GM23338 (cell line): ENCODE measurements at regions not wholly inside any gene's neighbourhood (a gene's known extent, or its start where the extent isn't known, plus 50 kb on each side); places are given as distances from the start of the nearest gene placed in this dataset.

Experiments used
- CREB1 ChIP-seq: fragments of 250-450 bp; sonication (Bioruptor Pico); IDR thresholded peaks from 2 replicates; pipeline ENCODE4 v1.5.0; 2020; ENCODE audit warnings: low read depth, mild to moderate bottlenecking, moderate library complexity
- ETS1 ChIP-seq: IDR thresholded peaks from 2 replicates; pipeline ENCODE4 v1.6.1; 2016; ENCODE audit warnings: antibody characterized with exemption
- EZH2 ChIP-seq: fragments of 200-600 bp; sonication (generic); IDR thresholded peaks from one replicate; pipeline ENCODE4 v1.8.0; 2017; ENCODE audit warnings: antibody characterized with exemption, mild to moderate bottlenecking, low read depth; ENCODE audit not compliant: unreplicated experiment
- EZH2phosphoT487 ChIP-seq: fragments of 200-600 bp; sonication (generic); IDR thresholded peaks from one replicate; pipeline ENCODE4 v1.8.1; 2018; ENCODE audit warnings: antibody characterized with exemption; ENCODE audit not compliant: unreplicated experiment
- JUNB ChIP-seq: IDR thresholded peaks from one replicate; pipeline ENCODE4 v1.6.1; 2016; ENCODE audit warnings: antibody characterized with exemption; ENCODE audit not compliant: unreplicated experiment
- NANOG ChIP-seq: IDR thresholded peaks from 2 replicates; pipeline ENCODE4 v1.6.1; 2016; ENCODE audit warnings: antibody characterized with exemption, borderline replicate concordance
- POLR2AphosphoS5 ChIP-seq: IDR thresholded peaks from 2 replicates; pipeline ENCODE4 v1.6.1; 2016; ENCODE audit warnings: antibody characterized with exemption, low read depth
- REST ChIP-seq: IDR thresholded peaks from one replicate; pipeline ENCODE4 v1.6.1; 2018; ENCODE audit warnings: antibody characterized with exemption; ENCODE audit not compliant: unreplicated experiment
- STAT1 ChIP-seq: IDR thresholded peaks from one replicate; pipeline ENCODE4 v1.6.1; 2016; ENCODE audit warnings: antibody characterized with exemption; ENCODE audit not compliant: unreplicated experiment
- ZNF114 ChIP-seq: fragments of 250-450 bp; sonication (Bioruptor Pico); IDR thresholded peaks from 2 replicates; pipeline ENCODE4 v1.5.0; 2020; ENCODE audit warnings: mild to moderate bottlenecking, moderate library complexity
- ZNF331 ChIP-seq: fragments of 250-450 bp; sonication (Bioruptor Pico); IDR thresholded peaks from 2 replicates; pipeline ENCODE4 v1.5.0; 2020; ENCODE audit warnings: low read depth, mild to moderate bottlenecking, moderate library complexity
- TF ChIP-seq, protein P1 (sequence below), 2 experiments: fragments of 200-600 bp in 1 of 2; sonication (generic) in 1 of 2; conservative IDR thresholded peaks; 2 replicates each; pipeline versions ENCODE4 v1.5.1 to v1.6.1; 2016 to 2017; ENCODE audit warnings: antibody characterized with exemption in 2 of 2, low read depth in 2 of 2, mild to moderate bottlenecking in 2 of 2, moderate library complexity in 1 of 2
- TF ChIP-seq, protein P2 (sequence below): fragments of 250-450 bp; sonication (Bioruptor Pico); IDR thresholded peaks from 2 replicates; pipeline ENCODE4 v1.5.0; 2020; ENCODE audit warnings: mild to moderate bottlenecking, moderate library complexity

GRCh38 chr16:86401126-86401525 is 109.2 kb upstream of the FOXF1 start:
- TF ChIP-seq EZH2, result no peak
- no peak for TF ChIP-seq POLR2AphosphoS5
- TF ChIP-seq, protein P1, sequence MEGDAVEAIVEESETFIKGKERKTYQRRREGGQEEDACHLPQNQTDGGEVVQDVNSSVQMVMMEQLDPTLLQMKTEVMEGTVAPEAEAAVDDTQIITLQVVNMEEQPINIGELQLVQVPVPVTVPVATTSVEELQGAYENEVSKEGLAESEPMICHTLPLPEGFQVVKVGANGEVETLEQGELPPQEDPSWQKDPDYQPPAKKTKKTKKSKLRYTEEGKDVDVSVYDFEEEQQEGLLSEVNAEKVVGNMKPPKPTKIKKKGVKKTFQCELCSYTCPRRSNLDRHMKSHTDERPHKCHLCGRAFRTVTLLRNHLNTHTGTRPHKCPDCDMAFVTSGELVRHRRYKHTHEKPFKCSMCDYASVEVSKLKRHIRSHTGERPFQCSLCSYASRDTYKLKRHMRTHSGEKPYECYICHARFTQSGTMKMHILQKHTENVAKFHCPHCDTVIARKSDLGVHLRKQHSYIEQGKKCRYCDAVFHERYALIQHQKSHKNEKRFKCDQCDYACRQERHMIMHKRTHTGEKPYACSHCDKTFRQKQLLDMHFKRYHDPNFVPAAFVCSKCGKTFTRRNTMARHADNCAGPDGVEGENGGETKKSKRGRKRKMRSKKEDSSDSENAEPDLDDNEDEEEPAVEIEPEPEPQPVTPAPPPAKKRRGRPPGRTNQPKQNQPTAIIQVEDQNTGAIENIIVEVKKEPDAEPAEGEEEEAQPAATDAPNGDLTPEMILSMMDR (conservative IDR thresholded peaks at IDR 0.05; ENCODE audit: low read depth in 2 of 2), result no peak
- no peak for TF ChIP-seq JUNB
- TF ChIP-seq CREB1 (CRISPR knock-in tag), result no peak
- TF ChIP-seq NANOG, result no peak
- no peak for TF ChIP-seq REST
- TF ChIP-seq EZH2phosphoT487, result no peak
- no peak for TF ChIP-seq STAT1
- no peak for TF ChIP-seq ZNF331
- no peak for TF ChIP-seq ZNF114 (CRISPR knock-in tag)
- no peak for TF ChIP-seq ETS1
- TF ChIP-seq, protein P2, sequence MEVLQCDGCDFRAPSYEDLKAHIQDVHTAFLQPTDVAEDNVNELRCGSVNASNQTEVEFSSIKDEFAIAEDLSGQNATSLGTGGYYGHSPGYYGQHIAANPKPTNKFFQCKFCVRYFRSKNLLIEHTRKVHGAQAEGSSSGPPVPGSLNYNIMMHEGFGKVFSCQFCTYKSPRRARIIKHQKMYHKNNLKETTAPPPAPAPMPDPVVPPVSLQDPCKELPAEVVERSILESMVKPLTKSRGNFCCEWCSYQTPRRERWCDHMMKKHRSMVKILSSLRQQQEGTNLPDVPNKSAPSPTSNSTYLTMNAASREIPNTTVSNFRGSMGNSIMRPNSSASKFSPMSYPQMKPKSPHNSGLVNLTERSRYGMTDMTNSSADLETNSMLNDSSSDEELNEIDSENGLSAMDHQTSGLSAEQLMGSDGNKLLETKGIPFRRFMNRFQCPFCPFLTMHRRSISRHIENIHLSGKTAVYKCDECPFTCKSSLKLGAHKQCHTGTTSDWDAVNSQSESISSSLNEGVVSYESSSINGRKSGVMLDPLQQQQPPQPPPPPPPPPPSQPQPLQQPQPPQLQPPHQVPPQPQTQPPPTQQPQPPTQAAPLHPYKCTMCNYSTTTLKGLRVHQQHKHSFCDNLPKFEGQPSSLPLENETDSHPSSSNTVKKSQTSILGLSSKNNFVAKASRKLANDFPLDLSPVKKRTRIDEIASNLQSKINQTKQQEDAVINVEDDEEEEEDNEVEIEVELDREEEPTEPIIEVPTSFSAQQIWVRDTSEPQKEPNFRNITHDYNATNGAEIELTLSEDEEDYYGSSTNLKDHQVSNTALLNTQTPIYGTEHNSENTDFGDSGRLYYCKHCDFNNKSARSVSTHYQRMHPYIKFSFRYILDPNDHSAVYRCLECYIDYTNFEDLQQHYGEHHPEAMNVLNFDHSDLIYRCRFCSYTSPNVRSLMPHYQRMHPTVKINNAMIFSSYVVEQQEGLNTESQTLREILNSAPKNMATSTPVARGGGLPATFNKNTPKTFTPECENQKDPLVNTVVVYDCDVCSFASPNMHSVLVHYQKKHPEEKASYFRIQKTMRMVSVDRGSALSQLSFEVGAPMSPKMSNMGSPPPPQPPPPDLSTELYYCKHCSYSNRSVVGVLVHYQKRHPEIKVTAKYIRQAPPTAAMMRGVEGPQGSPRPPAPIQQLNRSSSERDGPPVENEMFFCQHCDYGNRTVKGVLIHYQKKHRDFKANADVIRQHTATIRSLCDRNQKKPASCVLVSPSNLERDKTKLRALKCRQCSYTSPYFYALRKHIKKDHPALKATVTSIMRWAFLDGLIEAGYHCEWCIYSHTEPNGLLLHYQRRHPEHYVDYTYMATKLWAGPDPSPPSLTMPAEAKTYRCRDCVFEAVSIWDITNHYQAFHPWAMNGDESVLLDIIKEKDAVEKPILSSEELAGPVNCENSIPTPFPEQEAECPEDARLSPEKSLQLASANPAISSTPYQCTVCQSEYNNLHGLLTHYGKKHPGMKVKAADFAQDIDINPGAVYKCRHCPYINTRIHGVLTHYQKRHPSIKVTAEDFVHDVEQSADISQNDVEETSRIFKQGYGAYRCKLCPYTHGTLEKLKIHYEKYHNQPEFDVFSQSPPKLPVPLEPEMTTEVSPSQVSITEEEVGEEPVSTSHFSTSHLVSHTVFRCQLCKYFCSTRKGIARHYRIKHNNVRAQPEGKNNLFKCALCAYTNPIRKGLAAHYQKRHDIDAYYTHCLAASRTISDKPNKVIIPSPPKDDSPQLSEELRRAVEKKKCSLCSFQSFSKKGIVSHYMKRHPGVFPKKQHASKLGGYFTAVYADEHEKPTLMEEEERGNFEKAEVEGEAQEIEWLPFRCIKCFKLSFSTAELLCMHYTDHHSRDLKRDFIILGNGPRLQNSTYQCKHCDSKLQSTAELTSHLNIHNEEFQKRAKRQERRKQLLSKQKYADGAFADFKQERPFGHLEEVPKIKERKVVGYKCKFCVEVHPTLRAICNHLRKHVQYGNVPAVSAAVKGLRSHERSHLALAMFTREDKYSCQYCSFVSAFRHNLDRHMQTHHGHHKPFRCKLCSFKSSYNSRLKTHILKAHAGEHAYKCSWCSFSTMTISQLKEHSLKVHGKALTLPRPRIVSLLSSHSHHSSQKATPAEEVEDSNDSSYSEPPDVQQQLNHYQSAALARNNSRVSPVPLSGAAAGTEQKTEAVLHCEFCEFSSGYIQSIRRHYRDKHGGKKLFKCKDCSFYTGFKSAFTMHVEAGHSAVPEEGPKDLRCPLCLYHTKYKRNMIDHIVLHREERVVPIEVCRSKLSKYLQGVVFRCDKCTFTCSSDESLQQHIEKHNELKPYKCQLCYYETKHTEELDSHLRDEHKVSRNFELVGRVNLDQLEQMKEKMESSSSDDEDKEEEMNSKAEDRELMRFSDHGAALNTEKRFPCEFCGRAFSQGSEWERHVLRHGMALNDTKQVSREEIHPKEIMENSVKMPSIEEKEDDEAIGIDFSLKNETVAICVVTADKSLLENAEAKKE (CRISPR knock-in tag), result no peak
